Keratinocyte (primary cell): ENCODE measurements at regions not wholly inside any gene's neighbourhood (a gene's known extent, or its start where the extent isn't known, plus 50 kb on each side); places are given as distances from the start of the nearest gene placed in this dataset.

Source experiments
- DNase-seq: peaks from one replicate; pipeline ENCODE4 v3.0.0-alpha.2; 2011; ENCODE audit warnings: low read depth, missing footprints, low spot score
- FAIRE-seq: peaks from 2 replicates; lab custom pipeline; 2011; peaks lifted over from hg19 to GRCh38; lab: Jason Lieb, UNC
- H2AFZ ChIP-seq: 2 replicates; pipeline ENCODE4 v1.6.0; 2012; ENCODE audit warnings: low read length, control low read depth, inconsistent platforms; ENCODE audit not compliant: control insufficient read depth
- H3K27ac ChIP-seq: 2 replicates; pipeline ENCODE4 v1.5.1; 2011; ENCODE audit warnings: low read length; ENCODE audit not compliant: control insufficient read depth, insufficient read depth
- H3K27me3 ChIP-seq: 3 replicates; pipeline ENCODE4 v1.6.0; 2011; ENCODE audit warnings: low read length; ENCODE audit not compliant: control insufficient read depth, insufficient read depth; ENCODE audit errors: extremely low read depth
- H3K36me3 ChIP-seq, 2 experiments: 2 replicates in 1 of 2; 3 replicates in 1 of 2; pipeline ENCODE4 v1.5.1; 2011; ENCODE audit warnings: low read length in 2 of 2, mild to moderate bottlenecking in 1 of 2; ENCODE audit not compliant: control insufficient read depth in 2 of 2, insufficient read depth in 2 of 2; ENCODE audit errors: extremely low read depth in 1 of 2
- H3K4me1 ChIP-seq: 3 replicates; pipeline ENCODE4 v1.5.1; 2011; ENCODE audit warnings: low read length; ENCODE audit not compliant: control insufficient read depth, insufficient read depth; ENCODE audit errors: extremely low read depth
- H3K4me2 ChIP-seq: 3 replicates; pipeline ENCODE4 v1.6.0; 2011; ENCODE audit warnings: low read depth, low read length; ENCODE audit not compliant: control insufficient read depth, insufficient read depth; ENCODE audit errors: extremely low read depth
- H3K4me3 ChIP-seq, 3 experiments: fragments of 200-600 bp in 1 of 3; sonication (generic) in 1 of 3; 2 replicates in 2 of 3; 3 replicates in 1 of 3; pipeline ENCODE4 v1.5.1; 2011 to 2016; ENCODE audit warnings: low read length in 3 of 3, mild to moderate bottlenecking in 3 of 3, control low read depth in 2 of 3, inconsistent platforms in 1 of 3, low read depth in 1 of 3, mixed read lengths in 1 of 3, mixed run types in 1 of 3, moderate library complexity in 1 of 3; ENCODE audit not compliant: control insufficient read depth in 2 of 3, insufficient read depth in 2 of 3; ENCODE audit errors: extremely low read depth in 1 of 3
- H3K79me2 ChIP-seq: 2 replicates; pipeline ENCODE4 v1.6.0; 2012; ENCODE audit warnings: low read length; ENCODE audit not compliant: control insufficient read depth, insufficient read depth
- H3K9ac ChIP-seq: 3 replicates; pipeline ENCODE4 v1.6.0; 2011; ENCODE audit warnings: low read length; ENCODE audit not compliant: control insufficient read depth, insufficient read depth; ENCODE audit errors: extremely low read depth
- H3K9me1 ChIP-seq: 3 replicates; pipeline ENCODE4 v1.6.0; 2011; ENCODE audit warnings: low read length; ENCODE audit not compliant: control insufficient read depth, insufficient read depth; ENCODE audit errors: extremely low read depth
- H3K9me3 ChIP-seq: 2 replicates; pipeline ENCODE4 v1.5.1; 2012; ENCODE audit warnings: low read depth, low read length; ENCODE audit not compliant: control insufficient read depth
- H4K20me1 ChIP-seq: 3 replicates; pipeline ENCODE4 v1.6.0; 2011; ENCODE audit warnings: low read length; ENCODE audit not compliant: control insufficient read depth, insufficient read depth; ENCODE audit errors: extremely low read depth
- CTCF ChIP-seq, 3 experiments: IDR thresholded peaks in 1 of 3; conservative IDR thresholded peaks in 1 of 3; optimal IDR thresholded peaks in 1 of 3; 2 replicates in 2 of 3; 3 replicates in 1 of 3; pipeline versions ENCODE3 to v1.5.1; 2011; ENCODE audit warnings: low read length in 3 of 3, mild to moderate bottlenecking in 3 of 3, moderate library complexity in 2 of 3, control low read depth in 1 of 3, inconsistent platforms in 1 of 3; ENCODE audit not compliant: insufficient read depth in 2 of 3; ENCODE audit errors: extremely low read depth in 1 of 3
- EZH2 ChIP-seq: IDR thresholded peaks from one replicate; pipeline ENCODE4 v1.6.1; 2012; ENCODE audit warnings: inconsistent platforms, mild to moderate bottlenecking, low read length, moderate library complexity
- dilution Hi-C: fragments of 300-500 bp; cut with MboI; formaldehyde crosslinking; loops from one replicate; pipeline ENCODE4 v1.7.0; 2020; ENCODE audit warnings: low sequenced_read_pairs; ENCODE audit not compliant: extremely low pct_ligation_motif_present

- Histone ChIP-seq H3K27ac (no peak overlapping the region), H3K4me1 (peaks cover 12% of the 10 kb centered on the region), H3K9me1 (no peaks in the 10 kb centered on the region), H4K20me1 (no peaks in the 10 kb centered on the region), H3K79me2 (no peaks in the 10 kb centered on the region), H3K9ac (no peak overlapping the region), H3K4me2 (no peak overlapping the region), H2AFZ (no peak overlapping the region), H3K27me3 (no peaks in the 10 kb centered on the region), H3K36me3 (no peaks in the 10 kb centered on the region), H3K4me3 (no peak overlapping the region), H3K9me3 (no peaks in the 10 kb centered on the region)
- dilution Hi-C loops = no loop called here
- FAIRE-seq (peak; percentile 9), DNase-seq (no peak)
- TF ChIP-seq EZH2 (no peak), CTCF (optimal IDR thresholded peaks at IDR 0.05 in 1 of 3, IDR thresholded peaks at IDR 0.05 in 1 of 3, conservative IDR thresholded peaks at IDR 0.05 in 1 of 3; ENCODE audit: extremely low read depth in 1 of 3, insufficient read depth in 2 of 3, low read length in 3 of 3) (no peak)
Measured at GRCh38 chr6:105894556-105894955, 191.6 kb upstream of the PRDM1 start.

GRCh38 chr6:105893741-105894140, 192.4 kb upstream of the PRDM1 start:
- no peak for TF ChIP-seq CTCF (optimal IDR thresholded peaks at IDR 0.05 in 1 of 3, IDR thresholded peaks at IDR 0.05 in 1 of 3, conservative IDR thresholded peaks at IDR 0.05 in 1 of 3; ENCODE audit: extremely low read depth in 1 of 3, insufficient read depth in 2 of 3, low read length in 3 of 3)
- TF ChIP-seq EZH2 = no peak
- Histone ChIP-seq H2AFZ (no peak overlapping the region), H3K9ac (no peak overlapping the region), H3K4me3 (no peak overlapping the region), H3K9me1 (no peaks in the 10 kb centered on the region), H3K4me1 (peaks cover 10% of the 10 kb centered on the region), H3K4me2 (no peak overlapping the region), H3K27me3 (no peaks in the 10 kb centered on the region), H3K9me3 (no peaks in the 10 kb centered on the region), H3K36me3 (no peaks in the 10 kb centered on the region), H3K79me2 (no peaks in the 10 kb centered on the region), H3K27ac (no peak overlapping the region), H4K20me1 (no peaks in the 10 kb centered on the region)
- FAIRE-seq (no peak), DNase-seq (no peak)
- dilution Hi-C loops = no loop called here
